G401.6 (cell line): ENCODE measurements at regions not wholly inside any gene's neighbourhood (a gene's known extent, or its start where the extent isn't known, plus 50 kb on each side); places are given as distances from the start of the nearest gene placed in this dataset.
A peak's percentile ranks its signal among the peaks of the same experiment; 100 is the strongest.

Experiments used
- FAIRE-seq: peaks from 2 replicates; lab custom pipeline; 2012; peaks lifted over from hg19 to GRCh38; lab: Jason Lieb, UNC

DNA sequence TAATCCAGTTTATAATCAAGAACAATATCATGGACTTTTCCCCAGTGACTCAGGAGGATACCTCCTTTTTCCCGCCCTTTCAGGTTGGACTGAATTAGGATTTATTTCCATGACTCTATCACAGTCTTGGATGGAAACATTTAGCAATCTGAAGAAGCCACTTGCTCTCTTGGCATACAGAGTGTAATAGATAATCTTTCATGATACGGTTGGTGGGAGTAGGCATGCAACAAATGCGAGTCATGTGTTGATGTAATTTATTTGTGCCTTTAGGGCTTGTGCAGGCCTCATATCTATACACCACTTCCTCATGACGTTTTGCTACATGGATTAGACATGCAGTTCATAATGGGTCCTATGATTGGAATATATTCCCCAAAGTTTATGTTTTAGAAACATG is 54.2 kb upstream of the MCTP2 start:
- FAIRE-seq = no peak

DNA sequence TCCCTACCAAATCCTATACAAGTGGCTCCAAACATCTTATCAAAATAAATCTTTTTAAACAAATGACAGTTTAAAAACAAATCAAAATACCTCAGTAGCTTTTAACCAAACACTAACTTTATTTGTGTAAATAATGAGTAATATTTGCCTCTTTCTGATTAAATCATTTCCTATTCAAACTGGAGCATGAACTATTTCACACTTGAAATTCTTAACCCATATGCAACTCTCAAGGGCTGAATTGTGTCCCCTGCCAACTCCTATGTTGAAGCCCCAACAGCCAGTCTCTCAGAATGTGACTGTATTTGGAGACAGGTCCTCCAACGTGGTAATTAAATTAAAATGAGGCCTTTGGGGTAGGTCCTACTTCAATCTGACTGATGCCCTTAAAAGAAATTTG is 55.9 kb upstream of the MCTP2 start:
- no peak for FAIRE-seq

DNA sequence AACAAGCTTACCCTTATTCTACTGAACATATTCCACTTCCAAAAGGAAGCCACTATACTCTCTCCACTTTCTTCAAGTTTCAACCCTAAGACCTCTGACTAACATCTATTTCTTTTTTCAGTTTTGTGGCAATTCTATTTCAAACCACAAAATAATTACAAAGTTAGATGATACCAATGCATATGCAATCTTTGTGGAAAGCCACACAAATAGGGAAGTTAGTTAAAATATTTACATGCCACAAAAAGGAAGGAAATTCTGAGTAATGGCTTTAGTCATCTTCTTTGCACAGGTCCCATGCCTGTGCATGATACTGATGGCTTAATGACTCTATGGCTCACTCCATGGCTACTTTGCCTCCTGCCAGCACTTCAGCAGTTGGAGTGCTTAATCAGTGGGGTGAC is 57.0 kb upstream of the MCTP2 start:
- FAIRE-seq = no peak

DNA sequence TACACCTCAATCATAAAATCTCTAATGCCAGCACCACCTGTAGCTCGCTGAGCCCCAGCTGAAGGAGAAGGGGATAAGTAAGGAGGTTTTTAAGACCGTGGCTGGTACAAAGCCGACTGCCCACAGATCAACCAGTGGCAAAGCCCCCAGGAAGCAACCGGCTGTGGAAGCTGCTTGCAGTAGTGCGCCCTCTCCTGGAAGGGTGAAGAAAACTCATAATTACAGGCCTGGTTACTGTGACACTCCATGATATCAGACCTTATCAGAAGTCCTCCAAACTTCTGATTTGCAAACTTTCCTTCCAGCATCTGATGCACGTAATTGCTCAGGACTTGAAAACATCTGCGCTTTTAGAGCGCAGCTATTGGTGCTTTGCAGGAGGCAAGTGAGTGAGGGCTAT is 63.1 kb upstream of the MCTP2 start:
- no peak for FAIRE-seq

DNA sequence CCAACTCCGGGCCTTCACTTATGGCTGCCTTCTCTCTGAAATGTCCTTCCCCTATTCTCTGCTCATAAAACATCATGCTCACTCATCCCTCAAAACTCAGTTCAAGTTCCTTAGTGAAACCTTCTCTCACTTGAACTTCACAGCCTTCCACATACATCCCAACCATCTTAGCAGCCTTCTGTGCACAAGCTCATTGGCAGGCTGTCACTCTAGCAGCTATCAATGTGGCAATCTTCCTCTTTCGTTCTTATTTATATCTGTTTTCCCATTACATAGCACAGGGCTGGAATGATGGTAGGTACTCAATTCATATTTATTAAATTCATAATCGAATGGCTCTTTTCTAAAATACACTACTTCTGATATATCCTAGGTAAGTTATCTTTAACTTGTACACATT is 66.4 kb upstream of the MCTP2 start:
- no peak for FAIRE-seq

DNA sequence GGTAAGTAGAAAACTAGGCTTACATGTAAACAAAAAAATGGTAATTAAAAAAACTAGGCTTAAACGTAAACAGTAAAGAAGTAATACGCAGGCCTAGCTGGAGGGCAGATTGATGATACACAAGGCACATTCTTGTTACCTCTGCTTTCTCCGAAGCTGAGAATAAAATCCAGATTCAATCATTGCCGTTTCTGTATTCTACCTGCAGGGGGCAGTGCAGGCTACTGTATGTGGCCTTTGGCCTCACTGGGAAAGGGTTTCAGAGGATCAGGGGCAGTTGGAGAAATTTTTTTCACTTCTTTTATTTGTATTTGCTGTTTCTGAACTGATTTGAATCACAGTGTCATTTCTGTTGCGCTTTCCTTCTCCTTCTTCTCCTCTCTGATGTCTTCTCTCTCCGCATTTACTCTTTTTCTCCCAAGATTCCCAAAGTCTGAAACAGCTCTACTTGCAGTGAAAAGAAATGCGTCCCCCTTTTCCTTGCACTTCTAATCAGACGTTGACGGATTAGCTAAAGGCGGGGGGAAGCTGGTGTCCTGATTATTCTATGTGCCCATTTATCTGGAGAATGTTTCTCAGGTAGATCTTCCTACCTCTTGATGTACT is 67.1 kb upstream of the MCTP2 start:
- FAIRE-seq = peak; percentile 6

DNA sequence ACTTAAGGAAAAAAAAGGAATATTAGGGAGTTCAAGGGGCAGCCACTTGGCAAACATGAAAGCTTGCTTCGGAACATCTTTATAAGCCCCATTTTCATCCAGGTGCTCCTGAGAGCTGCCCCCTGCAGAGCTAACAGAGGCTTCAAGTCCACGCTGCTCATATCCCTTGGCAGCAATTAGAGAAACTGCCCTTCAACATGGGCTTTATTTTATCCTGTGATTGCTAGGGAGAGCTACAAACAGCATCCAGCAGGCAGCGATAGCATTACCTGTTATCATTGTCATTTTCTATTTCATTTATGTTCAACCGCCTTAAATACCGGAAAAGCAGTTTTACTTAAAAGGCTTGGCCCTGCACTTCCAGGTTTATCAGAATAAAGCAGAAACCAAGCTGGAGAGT is 68.4 kb upstream of the MCTP2 start:
- FAIRE-seq = no peak

DNA sequence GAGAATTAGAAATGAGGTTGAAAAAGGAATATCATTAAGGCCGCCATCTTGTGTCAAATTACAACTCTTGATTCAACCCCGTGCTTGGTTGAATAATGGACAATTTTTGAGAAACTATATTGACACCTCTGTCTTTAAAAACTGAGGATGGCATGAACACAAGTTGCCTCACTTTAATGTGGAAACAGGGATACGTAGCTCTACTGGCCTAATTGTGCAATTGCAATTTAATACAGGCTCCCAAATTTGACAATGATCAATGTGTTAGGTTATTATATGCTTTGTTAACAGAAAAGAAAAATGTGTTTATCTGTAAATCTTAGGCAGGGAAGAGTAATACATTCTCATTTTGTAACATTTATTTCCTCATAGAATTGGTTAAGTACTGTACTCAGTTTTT is 77.1 kb upstream of the MCTP2 start:
- no peak for FAIRE-seq

DNA sequence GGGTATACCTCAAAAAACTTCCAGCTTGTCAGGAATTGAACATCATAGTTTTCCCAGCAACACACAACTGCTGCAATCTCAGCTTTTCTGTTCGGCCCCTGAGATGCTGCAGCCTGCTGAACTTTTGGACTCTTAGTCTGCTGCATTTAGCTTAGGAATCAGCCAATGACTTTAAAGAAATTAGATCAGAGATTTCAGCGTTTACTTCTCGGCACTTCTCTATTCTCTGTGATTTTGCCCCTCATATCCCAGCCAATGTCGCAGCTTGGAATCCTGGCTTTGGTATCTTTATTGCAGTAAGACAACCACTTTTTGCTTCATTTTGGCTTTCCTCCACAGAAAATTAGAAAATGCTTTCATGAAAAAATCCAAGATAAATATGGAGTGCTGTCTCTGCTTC is 86.3 kb upstream of the MCTP2 start:
- no peak for FAIRE-seq

DNA sequence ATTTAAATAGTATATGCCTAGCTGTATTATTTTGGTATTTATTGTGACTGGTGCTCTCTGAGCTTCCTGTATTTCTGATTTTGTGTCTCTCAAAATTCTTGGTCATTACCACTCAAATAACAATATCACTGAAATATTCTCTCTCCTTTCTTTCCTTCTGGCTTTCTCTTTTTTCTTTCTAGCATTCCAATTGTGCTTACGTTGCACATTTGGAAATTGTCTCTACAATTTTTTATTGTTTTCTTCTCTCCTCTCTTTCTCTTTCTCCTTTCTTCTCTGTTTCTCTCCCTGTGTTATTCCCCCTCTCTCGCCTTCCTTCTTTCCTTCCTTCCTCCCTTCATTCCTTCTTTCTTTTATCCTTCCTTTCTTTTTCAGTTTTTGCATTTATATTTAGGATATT is 89.6 kb upstream of the MCTP2 start:
- no peak for FAIRE-seq

DNA sequence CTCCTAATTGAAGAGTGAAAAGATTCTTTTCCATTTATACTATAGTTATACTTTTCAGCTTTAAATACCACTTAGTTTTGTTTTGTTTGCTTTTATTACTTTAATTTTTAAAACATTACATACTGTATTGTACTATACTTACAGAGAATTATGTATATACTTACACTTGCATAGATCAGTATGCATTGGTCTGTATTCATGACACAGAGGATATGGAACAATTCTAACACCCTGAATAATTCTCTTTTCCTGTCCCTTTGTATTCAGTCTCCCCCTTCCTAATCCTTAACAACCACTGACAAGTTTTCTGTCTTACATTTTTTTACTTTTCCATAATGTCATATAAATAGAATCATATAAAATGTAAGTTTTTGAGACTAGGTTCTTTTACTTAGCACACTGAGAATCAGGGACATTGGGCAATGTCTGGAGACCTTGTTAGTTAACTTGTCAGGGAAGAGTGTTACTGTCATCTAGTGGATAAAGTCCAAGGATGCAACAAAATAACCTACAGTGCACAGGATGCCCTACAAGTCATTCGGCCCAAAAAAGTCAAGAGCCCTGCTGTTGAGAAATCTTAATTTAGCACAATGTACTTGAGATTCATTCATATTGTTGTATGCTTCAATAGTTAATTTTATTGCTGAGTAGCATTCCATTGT is 95.7 kb upstream of the MCTP2 start:
- FAIRE-seq = no peak

DNA sequence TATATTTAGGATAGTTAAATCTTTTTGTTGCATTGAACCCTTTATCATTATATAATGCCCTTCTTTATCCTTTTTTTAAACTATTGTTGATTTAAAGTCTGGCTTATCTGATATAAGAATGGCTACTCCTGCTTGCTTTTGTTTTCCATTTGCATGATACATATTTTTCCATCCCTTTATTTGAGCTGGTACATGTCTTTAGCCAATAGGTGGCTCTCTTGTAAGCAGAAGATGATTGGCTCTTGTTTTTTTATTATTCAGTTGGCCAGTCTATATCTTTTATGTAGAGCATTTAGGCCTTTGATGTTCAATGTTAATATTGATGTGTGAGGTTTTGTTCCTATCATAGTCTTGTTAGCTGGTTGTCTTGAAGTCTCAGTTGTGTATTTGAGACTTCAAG is 99.5 kb upstream of the MCTP2 start:
- no peak for FAIRE-seq

DNA sequence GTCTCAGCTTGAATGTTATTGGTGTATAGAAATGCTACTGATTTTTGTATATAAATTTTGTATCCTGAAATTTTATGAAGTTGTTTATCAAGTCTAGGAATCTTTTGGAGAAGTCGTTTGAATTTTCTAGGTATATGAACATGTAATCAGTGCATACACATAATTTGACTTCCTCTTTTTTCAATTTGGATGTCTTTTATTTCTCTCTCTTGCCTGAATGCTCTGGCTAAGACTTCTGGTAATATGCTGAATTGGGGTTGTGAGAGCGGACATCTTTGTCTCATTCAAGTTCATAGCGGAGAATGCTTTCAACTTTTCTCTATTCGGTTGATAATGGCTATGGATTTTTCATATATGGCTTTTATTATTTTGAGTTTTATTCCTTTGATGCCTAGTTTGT is 100.9 kb upstream of the MCTP2 start:
- FAIRE-seq = no peak

DNA sequence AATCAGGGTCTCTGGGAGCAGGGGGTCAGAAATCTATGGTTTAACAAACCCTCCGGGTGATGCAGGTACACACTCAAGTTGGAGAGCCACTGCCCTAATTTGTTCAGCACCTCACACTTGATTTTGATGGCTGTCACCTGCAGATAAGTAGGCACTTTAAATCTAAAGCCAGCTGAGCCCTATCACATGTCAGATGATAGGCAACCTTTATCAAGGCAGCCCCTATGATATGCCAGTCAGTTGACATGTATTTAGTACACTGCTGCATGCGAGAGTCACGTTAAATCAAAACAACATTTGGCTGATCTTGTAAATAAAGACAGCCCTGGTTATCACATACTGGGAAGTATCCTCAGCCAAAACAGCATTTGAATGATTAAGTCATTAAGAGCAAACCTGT is 104.4 kb upstream of the MCTP2 start:
- no peak for FAIRE-seq

DNA sequence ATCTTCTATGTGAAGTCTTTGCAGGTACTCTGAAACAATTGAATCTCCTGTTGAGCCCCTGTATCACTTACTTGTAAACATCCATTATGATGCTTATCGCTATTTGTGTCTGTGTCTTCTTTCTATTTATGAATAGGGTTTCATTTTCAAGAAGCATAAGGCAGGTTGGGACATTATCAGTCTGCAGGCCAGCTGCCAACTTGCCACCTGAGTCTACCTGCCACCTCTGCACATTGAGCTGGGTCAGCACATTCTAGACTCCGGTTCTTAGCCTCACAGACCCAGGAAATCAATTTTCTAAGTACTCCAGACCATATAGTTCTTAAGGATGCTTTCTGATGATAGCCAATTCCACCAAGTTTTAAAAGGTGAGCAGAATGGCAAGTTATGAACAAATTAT is 105.7 kb upstream of the MCTP2 start:
- no peak for FAIRE-seq

DNA sequence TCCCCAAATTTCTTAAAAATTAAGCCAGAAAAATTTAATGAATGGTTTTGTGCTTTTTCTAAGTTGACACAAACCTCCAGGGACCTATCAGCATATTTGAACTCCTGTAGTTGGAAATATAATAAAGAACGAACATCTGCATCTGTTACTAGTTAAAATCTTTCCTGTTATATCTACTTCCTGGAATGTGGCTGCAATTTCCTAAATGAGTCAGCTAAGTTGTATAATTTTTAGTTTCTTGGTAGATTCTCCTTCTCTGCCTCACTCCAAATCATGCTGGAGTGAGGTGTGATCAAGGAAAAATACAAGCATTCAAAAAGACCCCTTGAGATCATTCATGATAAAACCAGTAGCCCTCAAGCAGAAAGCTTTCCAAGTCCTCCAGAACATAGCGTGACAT is 106.2 kb upstream of the MCTP2 start:
- no peak for FAIRE-seq

DNA sequence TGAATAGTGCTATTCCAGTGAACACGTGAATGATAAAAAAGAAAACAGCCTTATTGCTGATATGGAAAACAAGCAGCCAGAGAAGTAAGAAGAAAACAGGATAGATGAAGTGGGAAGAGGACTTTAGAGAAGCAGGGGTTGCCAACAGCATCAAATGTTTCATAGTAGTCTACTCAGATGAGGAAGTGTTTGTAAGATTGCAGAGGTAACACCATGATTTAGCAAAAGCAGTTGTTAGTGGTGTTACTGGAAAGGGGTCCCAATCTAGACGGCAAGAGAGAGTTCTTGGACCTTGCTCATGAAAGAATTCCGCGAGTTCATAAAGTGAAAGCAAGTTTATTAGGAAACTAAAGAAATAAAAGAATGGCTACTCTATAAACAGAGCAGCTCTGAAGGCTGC is 108.8 kb upstream of the MCTP2 start:
- no peak for FAIRE-seq

DNA sequence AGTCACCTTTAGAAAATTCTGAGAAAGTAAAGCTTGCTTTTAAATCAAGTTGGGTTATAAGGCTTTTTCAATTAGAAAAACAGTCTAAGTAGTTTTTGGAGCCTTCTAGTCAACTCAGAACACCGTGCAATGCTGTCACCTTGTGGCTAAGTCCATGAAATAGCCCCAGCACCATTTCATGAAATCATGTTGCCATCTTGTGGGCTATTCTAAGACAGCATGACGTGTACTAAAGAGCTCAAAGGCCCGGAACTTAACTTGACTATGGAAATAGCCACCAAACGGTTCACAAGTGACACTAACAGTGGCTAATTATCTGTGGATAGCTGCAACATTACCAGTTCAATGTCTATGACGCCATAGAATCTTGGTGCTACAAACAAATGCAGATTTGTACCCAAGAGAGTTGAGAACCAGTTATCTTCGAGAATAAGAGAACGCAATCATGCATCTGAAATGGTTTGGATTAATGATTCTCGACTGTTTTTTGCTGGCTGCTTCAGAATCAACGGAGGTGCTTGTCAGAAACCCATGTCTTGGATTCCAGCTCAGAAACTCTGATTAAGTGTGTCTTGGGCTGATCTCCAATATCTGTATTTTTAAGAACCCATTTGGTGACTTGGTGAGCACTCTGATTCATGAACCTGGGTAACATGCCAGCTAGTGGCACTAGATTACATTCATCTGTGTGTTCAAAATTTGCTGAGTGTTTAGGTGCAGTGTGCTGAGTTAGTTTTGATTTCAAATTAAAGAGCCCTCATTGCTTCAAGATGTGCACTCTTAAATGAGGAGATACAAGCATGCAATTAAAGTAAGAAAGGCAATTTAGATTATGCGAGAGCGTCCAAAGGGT is 111.2 kb upstream of the MCTP2 start:
- FAIRE-seq = peak; percentile 33

DNA sequence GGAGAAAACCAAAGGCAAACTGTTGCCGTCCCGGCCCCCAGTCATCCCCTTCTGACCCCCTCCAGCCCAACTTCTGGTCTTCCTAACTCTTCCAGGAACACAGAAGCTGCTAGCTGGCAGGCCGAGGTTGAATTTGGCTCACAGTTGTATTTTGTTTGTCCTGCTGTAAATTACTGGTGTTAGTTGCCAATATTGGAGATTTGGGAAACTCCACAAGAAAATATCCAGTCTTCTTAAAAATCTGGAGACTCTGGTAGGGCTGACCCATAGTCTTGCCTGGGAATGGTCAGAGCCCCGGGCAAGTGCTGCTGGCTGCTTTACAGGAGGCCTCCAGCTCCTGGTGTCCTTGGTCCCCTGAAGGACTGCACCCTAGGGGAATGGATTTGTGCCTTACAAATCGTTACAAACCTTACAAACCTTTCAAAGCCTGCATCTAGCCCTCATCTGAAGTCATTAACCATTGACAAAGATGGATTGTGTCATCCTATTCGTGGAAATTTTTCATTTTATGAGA is 112.0 kb upstream of the MCTP2 start:
- FAIRE-seq = no peak

DNA sequence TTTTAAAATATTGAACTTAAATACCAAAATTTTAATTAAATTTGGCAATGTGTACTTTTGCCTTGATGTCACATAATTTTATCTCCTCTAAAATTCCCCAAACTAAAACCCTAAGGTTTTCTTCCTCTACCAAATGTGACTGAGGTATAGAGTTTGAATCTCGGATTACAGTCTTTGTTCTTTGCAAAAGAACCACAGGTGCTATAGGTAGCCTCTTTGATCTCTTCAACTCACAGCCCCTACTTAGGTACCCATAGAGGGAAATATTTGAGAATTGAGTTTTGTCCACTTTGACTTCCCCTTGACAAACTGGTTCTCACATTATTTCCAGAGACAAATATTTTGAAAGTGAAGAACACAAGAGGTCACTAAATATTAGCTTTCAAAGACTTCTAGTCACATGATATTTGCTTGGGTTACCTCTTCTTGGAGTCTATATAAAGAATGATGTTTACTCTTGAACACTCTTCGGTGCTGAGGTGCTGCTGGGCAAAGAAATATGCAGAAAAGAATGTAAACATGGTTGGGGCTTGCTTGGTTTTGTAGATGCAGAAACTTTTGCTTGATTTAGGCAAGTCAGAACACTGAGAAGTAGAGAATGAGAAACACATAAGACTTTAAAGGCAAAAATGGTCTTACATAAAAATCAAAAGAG is 120.8 kb upstream of the MCTP2 start:
- FAIRE-seq = no peak

DNA sequence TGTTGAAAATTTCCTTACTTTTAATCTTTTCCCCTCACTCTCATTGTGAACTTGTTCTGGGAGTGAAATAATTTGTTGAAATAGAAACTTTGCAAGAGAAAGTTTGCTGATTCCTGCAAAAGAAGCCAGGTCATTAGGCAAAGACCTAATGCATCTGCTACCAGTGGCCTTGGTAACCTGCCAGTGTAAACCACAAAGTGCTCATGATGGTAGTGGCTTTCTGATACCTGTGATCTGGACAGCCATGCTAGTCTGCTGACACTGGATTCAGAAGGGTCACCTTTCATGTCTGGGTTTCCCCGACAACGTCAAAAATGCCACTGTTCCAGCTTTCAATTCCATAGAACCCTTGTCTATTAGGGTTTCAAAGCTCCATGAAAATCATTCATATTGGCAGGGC is 123.7 kb upstream of the MCTP2 start:
- FAIRE-seq = no peak

DNA sequence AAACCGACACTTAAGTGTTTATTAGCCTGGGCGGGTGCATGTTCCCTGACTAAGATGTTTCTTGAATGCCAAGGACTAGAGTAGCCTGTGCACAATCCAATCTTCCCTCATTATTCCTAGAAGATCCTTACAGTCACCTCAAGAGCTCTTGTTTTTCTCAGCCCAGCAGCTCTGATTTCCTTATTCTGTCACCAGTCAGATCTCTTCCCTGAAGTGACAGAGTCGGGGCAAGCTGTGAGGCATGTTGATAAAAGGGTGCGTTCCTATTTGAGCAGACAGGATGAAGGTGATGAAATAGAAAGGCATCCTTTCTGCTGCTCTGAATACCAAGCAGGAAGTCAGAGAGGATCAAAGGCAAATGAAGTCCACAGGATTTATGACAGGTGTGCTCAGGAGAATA is 125.6 kb upstream of the MCTP2 start:
- FAIRE-seq = no peak

DNA sequence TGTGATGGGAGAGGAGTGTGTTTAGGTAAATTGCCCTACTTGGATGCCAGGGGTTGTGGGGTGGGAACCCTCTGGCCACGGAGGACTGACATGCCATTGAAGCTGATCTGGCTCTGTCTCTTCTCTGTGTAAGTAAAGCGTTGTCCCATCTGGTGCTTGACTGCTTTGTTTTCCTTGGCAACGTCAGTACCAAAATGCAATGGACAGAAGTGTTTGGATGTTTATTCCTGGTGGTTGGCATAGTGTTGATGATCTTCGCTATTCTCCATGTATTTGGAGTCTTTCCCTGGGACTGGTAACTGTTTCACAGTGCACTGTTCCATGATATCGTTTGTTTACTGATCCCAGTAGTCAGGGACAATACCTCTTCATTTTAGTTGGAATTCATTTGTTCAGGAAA is 130.5 kb upstream of the MCTP2 start:
- FAIRE-seq = no peak
